Activated CD8-positive, alpha-beta T cell treated with anti-CD3 and anti-CD28 coated beads, Interleukin-2, amount 10 ng/mL, durations not matched to agents 7 days and 5 days (primary cell): ENCODE measurements at regions not wholly inside any gene's neighbourhood (a gene's known extent, or its start where the extent isn't known, plus 50 kb on each side); places are given as distances from the start of the nearest gene placed in this dataset.
"Not testable (repeated sequence)": the region's sequence is repeated elsewhere in the genome, so short reads cannot be mapped to it uniquely, and the experiment has no call there.

Experiments used
- ATAC-seq: fragments of 150-1000 bp; cut with Tn5 transposase; one replicate; pipeline ENCODE4 v1.10.0; 2021; ENCODE audit warnings: moderate library complexity
- CTCF ChIA-PET: fragments of 350-600 bp; sonication (Branson Sonifier 250); formaldehyde crosslinking; loops from one replicate; lab custom pipeline; 2021; ENCODE audit warnings: antibody characterized with exemption; lab: Charles Lee
- POLR2A ChIA-PET: fragments of 350-600 bp; sonication (Branson Sonifier 250); formaldehyde crosslinking; loops from one replicate; lab custom pipeline; 2021; ENCODE audit warnings: antibody characterized with exemption; lab: Charles Lee
- DNase-seq: peaks from one replicate; pipeline ENCODE4 v3.0.0-alpha.2; 2020
- H3K27ac Mint-ChIP-seq: one replicate; pipeline ENCODE4 v1.8.0; 2021; ENCODE audit warnings: mild to moderate bottlenecking, mixed read lengths
- H3K27me3 Mint-ChIP-seq: one replicate; pipeline ENCODE4 v1.8.0; 2021; ENCODE audit warnings: low read depth, mixed read lengths
- H3K36me3 Mint-ChIP-seq: one replicate; pipeline ENCODE4 v1.8.0; 2021; ENCODE audit warnings: low read depth, mixed read lengths
- H3K4me1 Mint-ChIP-seq: one replicate; pipeline ENCODE4 v1.8.0; 2021; ENCODE audit warnings: low read depth, mixed read lengths
- H3K4me3 Mint-ChIP-seq: one replicate; pipeline ENCODE4 v1.8.0; 2021; ENCODE audit warnings: mild to moderate bottlenecking, mixed read lengths
- H3K9me3 Mint-ChIP-seq: one replicate; pipeline ENCODE4 v1.8.0; 2022; ENCODE audit warnings: mixed read lengths; ENCODE audit not compliant: insufficient read depth

DNA sequence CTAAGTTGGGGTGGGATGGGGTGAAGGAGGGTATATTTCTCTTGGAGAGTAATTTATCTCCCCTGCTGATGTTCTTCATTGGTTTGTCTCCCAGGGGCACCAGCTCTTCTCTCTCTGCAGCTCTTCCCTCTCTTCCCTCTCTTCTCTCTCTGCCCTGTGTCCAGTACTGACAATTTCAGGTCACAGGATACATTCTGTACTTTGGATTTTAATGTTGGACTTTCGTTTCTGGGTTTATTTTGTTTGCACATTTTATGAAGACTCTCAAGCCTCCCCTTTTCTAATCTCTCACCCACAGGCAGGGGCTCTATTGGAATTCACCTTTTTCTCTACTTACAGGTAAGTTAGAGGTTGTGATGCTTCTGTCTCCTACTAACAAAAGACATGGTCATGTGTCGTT lies 165.5 kb downstream of the CPEB2 start:
- Mint-ChIP-seq H3K4me3 (no peak overlapping the region), H3K36me3 (no peaks in the 10 kb centered on the region), H3K4me1 (no peaks in the 10 kb centered on the region), H3K9me3 (peaks cover 11% of the 10 kb centered on the region), H3K27ac (no peak overlapping the region), H3K27me3 (peaks cover 12% of the 10 kb centered on the region)
- CTCF ChIA-PET, result no interaction called here
- DNase-seq, result no peak
- POLR2A ChIA-PET, result no interaction called here
- ATAC-seq, result no peak

DNA sequence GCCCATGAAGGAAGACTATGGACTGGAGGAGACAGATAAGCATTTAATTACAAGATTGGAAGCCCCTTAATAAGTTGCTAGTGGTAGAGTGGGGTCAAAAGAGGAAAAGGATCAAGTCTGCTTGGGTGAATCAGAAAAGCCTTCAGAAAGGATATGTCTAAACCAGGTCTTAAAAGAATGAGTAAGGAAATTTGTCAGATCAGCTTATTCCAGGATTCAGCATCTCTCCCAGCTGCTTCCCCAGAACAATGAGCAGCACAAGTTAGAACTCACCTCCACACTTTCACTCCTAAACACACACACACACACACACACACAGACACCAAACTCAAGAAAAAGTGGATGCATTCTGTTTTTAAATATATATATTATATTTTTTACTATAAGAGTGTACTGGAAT lies 166.5 kb downstream of the CPEB2 start:
- H3K27ac Mint-ChIP-seq, result no peak overlapping the region
- ATAC-seq, result no peak
- no peaks in the 10 kb centered on the region for H3K36me3 Mint-ChIP-seq
- H3K4me1 Mint-ChIP-seq, result no peaks in the 10 kb centered on the region
- peaks cover 11% of the 10 kb centered on the region for H3K27me3 Mint-ChIP-seq
- no peak overlapping the region for H3K4me3 Mint-ChIP-seq
- no peak for DNase-seq
- ChIA-PET POLR2A (no interaction called here), CTCF (no interaction called here)
- H3K9me3 Mint-ChIP-seq, result peaks cover 12% of the 10 kb centered on the region

DNA sequence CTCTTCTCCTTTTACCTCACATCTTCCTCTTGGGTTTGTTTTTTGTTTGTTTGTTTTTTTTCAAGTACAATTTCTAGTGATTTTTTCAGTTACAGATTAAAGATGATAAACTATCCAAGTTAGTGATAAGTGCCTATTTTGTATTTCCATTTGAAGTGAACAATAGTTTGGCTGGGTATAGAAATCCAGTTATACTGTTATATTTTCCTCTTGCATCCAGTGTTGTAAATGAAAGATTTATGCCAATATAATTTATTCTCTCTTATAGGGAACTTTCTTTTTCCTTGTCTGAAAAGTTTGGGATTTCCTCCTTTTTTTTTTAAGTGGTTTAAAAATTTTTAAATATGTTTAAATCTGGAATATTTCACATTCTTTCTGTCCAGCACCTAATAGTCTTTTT lies 169.4 kb downstream of the CPEB2 start:
- no peak for ATAC-seq

DNA sequence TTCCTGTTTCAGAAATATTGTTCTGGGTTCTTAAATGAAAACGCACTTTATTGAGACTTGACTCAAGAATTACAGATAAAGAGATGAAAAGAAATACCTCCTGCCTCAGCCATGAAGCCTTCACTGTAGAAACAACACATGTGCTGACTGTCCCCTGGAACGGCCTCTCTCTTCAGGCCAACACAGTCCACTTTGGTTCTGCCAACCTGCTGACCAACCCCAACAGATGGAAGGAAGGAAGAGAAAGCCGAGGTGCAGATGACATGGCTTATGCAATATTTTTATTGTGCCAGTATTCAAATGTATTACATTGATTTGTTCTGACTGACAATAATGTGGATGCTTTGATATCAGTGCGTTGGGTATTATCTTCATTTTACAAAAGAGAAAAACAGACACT lies 171.0 kb downstream of the CPEB2 start:
- H3K9me3 Mint-ChIP-seq, result peaks cover 12% of the 10 kb centered on the region
- H3K4me1 Mint-ChIP-seq, result no peaks in the 10 kb centered on the region
- CTCF ChIA-PET, result no interaction called here
- H3K27me3 Mint-ChIP-seq, result peaks cover 5% of the 10 kb centered on the region
- H3K27ac Mint-ChIP-seq, result no peak overlapping the region
- no peaks in the 10 kb centered on the region for H3K36me3 Mint-ChIP-seq
- POLR2A ChIA-PET, result no interaction called here
- H3K4me3 Mint-ChIP-seq, result no peak overlapping the region
- no peak for ATAC-seq
- no peak for DNase-seq

More for the DNA sequence above, 169.4 kb downstream of the CPEB2 start:
- DNase-seq, result no peak
- peaks cover 7% of the 10 kb centered on the region for H3K27me3 Mint-ChIP-seq
- no peak overlapping the region for H3K27ac Mint-ChIP-seq
- no peak overlapping the region for H3K4me3 Mint-ChIP-seq
- H3K36me3 Mint-ChIP-seq, result no peaks in the 10 kb centered on the region
- ChIA-PET POLR2A (no interaction called here), CTCF (no interaction called here)
- peaks cover 12% of the 10 kb centered on the region for H3K9me3 Mint-ChIP-seq
- H3K4me1 Mint-ChIP-seq, result no peaks in the 10 kb centered on the region

DNA sequence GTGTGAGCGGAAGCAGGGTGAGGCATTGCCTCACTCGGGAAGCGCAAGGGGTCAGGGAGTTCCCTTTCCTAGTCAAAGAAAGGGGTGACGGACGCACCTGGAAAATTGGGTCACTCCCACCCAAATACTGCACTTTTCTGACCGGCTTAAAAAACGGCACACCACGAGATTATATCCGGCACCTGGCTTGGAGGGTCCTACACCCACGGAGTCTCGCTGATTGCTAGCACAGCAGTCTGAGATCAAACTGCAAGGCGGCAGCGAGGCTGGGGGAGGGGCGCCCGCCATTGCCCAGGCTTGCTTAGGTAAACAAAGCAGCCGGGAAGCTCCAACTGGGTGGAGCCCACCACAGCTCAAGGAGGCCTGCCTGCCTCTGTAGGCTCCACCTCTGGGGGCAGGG lies 171.9 kb downstream of the CPEB2 start:
- POLR2A ChIA-PET, H3K4me3 Mint-ChIP-seq, H3K4me1 Mint-ChIP-seq, H3K36me3 Mint-ChIP-seq, H3K27ac Mint-ChIP-seq, CTCF ChIA-PET, H3K27me3 Mint-ChIP-seq, DNase-seq, ATAC-seq: not testable (repeated sequence)
- H3K9me3 Mint-ChIP-seq, result peaks cover 12% of the 10 kb centered on the region

DNA sequence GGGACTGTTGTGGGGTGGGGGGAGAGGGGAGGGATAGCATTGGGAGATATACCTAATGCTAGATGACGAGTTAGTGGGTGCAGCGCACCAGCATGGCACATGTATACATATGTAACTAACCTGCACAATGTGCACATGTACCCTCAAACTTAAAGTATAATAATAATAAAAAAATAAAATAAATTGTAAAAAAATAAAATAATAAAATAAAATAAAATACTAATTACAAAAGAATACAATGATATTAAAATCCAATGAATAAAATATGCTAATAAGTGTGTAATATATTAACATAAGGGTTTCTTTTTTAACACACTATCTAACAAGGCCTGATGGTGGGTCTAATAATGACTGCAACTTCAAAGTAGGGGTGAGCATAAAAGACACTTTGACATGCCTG lies 177.6 kb downstream of the CPEB2 start:
- H3K27me3 Mint-ChIP-seq, H3K36me3 Mint-ChIP-seq, H3K9me3 Mint-ChIP-seq, DNase-seq, H3K4me1 Mint-ChIP-seq, POLR2A ChIA-PET, H3K4me3 Mint-ChIP-seq, H3K27ac Mint-ChIP-seq, CTCF ChIA-PET, ATAC-seq: not testable (repeated sequence)

DNA sequence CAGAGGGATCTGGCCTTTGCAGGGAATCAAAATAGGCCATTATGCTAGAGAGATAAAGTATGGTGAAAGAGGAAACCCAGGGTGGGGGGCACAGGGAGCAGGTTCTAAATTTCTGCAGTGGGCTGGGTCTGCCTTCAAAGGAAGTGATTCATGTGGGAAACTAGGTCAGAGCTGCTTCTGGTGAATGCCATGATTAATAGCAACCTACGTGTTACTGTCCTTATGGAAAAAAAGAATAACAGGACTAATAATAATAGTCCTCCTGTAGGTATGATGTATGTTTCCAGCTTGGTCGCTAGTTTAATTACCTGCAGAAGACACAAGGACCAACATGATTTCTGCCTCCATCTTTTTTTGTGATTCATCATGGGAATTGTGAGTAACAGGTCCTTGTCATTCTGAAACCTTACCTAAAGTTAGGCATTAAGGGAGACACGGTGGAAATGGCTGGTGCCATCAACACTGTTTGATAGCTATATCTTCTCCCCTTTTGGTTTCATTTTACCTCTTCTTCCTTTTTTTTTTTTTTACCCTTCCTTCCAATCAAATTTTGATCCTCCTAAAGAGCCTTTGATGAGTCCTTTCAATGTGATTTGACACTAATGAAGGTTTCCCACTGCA lies 180.4 kb downstream of the CPEB2 start:
- DNase-seq (no peak), ATAC-seq (no peak)
- Mint-ChIP-seq H3K36me3 (no peaks in the 10 kb centered on the region), H3K27me3 (no peaks in the 10 kb centered on the region), H3K4me3 (no peak overlapping the region), H3K27ac (no peak overlapping the region), H3K9me3 (no peaks in the 10 kb centered on the region), H3K4me1 (no peaks in the 10 kb centered on the region)
- ChIA-PET CTCF (no interaction called here), POLR2A (no interaction called here)

DNA sequence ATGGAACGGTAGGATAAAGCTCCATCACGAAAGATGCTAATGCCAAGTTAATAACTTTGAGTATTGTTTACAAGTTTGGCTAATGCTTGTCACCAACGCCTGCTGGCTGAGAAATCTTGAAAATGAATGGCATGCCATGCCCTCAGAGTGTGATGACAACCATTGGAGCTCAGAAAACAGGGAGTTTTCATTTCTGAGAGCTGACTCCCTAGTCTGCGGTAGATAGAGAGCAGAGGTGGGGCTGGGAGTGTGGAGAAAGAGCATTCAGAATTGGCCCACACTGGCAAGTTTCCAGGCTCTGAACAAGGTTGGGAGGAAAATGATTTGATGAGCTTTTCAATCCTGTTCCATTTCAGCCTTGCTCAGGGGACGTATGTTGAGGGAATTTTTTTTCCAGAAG lies 183.9 kb downstream of the CPEB2 start:
- DNase-seq, result no peak
- no peaks in the 10 kb centered on the region for H3K4me1 Mint-ChIP-seq
- H3K4me3 Mint-ChIP-seq, result no peak overlapping the region
- ATAC-seq, result no peak
- peaks cover 4% of the 10 kb centered on the region for H3K27me3 Mint-ChIP-seq
- ChIA-PET CTCF (no interaction called here), POLR2A (no interaction called here)
- H3K27ac Mint-ChIP-seq, result no peak overlapping the region
- no peaks in the 10 kb centered on the region for H3K36me3 Mint-ChIP-seq
- no peaks in the 10 kb centered on the region for H3K9me3 Mint-ChIP-seq

DNA sequence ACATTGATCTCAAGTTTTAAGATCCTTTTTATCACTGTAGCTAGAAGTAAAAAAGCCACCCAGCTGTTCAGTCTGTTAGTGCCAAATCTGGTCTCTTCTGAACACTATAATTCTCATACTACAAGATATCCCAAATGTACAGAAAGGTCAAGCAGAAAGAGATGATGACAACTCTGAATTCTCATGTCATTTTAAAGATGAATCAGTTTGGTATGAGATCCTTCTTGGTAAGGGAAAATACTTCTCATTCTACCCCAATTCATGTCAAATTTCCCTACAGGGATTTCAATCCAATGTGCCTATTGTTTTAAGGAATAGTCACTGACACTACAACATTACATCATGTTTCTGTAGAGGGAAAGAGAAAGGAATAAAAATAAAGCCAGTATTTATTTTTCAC lies 184.5 kb downstream of the CPEB2 start:
- Mint-ChIP-seq H3K27ac (no peak overlapping the region), H3K9me3 (no peaks in the 10 kb centered on the region), H3K4me1 (no peaks in the 10 kb centered on the region), H3K4me3 (no peak overlapping the region), H3K27me3 (peaks cover 4% of the 10 kb centered on the region), H3K36me3 (no peaks in the 10 kb centered on the region)
- ChIA-PET CTCF (no interaction called here), POLR2A (no interaction called here)
- ATAC-seq (no peak), DNase-seq (no peak)

DNA sequence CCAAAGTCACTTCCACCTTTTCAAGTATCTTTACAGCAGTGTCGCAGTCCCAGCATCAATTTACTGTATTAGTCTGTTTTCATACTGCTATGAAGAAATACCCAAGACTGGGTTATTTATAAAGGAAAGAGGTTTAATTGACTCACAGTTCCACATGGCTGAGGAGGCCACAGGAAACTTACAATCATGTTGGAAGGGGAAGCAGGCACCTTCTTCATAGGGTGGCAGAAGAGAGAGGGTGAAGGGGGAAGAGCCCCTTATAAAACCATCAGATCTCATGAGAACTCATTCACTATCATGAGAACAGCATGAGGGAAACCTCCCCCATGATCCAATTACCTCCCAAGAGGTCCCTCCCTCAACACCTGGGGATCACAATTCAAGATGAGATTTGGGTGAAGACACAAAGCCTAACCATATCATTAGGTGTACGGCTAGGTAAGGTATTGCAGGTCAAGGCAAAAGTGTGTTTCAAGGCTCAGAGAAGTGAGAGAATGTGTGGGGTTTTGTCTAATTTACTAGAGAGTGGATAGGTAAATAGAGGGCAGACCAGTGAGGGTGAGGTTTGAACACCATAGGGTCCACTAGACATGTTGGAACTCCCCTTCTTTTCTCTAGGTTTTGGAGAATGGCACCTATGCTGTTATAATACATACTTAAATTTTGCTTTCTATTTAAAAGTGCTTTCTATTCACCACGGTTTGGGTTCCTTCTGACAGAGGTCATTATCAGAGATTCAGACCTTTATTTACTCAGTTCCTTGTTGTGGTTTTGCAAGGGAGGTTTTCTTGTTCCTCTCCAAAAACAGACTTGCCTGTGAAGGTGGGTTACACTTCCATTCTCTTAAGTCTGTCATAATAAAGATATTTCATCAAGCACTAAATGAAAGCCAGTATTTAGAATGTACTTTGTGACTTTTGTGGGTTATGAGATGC lies 186.6 kb downstream of the CPEB2 start:
- Mint-ChIP-seq H3K27ac (no peak overlapping the region), H3K36me3 (no peaks in the 10 kb centered on the region), H3K27me3 (peaks cover 4% of the 10 kb centered on the region), H3K4me3 (no peak overlapping the region), H3K9me3 (no peaks in the 10 kb centered on the region), H3K4me1 (no peaks in the 10 kb centered on the region)
- DNase-seq (no peak), ATAC-seq (no peak)
- ChIA-PET POLR2A (no interaction called here), CTCF (no interaction called here)

DNA sequence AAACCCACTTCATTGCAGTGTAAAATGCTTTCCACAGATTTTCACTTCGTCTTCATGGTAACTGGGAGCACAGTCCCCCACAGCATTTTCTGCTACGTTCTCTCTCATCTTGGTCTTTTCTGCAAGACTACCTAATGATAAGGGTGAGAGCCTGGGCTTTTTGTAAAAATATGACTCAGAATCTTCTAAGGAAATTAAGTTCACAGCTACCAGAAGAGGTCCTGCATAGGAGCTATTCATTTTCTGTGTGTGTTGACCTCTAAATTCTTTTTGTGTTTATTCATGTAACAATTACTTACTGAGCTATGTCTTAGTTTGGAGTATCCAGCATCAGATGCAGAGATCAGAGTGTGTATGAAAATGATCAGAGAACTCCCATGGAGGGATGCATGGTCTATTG lies 192.2 kb downstream of the CPEB2 start:
- CTCF ChIA-PET, result no interaction called here
- no peaks in the 10 kb centered on the region for H3K36me3 Mint-ChIP-seq

DNA sequence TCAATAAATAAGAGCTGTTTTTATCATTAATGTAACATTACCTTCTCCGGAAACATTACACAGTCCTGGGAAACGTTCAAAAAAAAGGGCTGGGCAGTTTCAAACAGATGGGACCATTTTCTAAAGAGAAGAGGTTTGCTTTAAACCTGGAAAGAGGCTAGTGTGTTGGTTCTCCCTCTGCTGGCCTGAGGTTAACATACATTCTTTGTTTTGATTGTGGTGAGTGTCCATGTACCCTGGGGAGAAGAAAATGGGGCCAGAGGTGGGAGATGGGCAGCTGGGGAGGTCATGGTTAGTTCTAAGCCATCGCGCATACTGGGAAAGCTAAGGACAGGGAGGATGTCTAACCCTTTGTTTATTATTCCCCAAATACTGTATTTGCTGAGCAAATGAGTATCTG lies 194.7 kb downstream of the CPEB2 start:
- no peaks in the 10 kb centered on the region for H3K9me3 Mint-ChIP-seq
- ChIA-PET POLR2A (no interaction called here), CTCF (interaction anchor here (0.9 kb wide), 1 partner anchor 196 kb away, joined by 4 read pairs; no protein-coding TSS in a partner anchor)
- H3K4me1 Mint-ChIP-seq, result no peaks in the 10 kb centered on the region
- H3K36me3 Mint-ChIP-seq, result no peaks in the 10 kb centered on the region
- H3K4me3 Mint-ChIP-seq, result no peak overlapping the region
- no peaks in the 10 kb centered on the region for H3K27me3 Mint-ChIP-seq
- ATAC-seq (no peak), DNase-seq (no peak)
- H3K27ac Mint-ChIP-seq, result no peak overlapping the region

More for the DNA sequence above, 192.2 kb downstream of the CPEB2 start:
- POLR2A ChIA-PET, result no interaction called here
- no peaks in the 10 kb centered on the region for H3K4me1 Mint-ChIP-seq
- H3K9me3 Mint-ChIP-seq, result no peaks in the 10 kb centered on the region
- no peak overlapping the region for H3K27ac Mint-ChIP-seq
- no peak for ATAC-seq
- DNase-seq, result no peak
- no peak overlapping the region for H3K4me3 Mint-ChIP-seq
- no peaks in the 10 kb centered on the region for H3K27me3 Mint-ChIP-seq
